GM21447 (cell line): ENCODE measurements at regions not wholly inside any gene's neighbourhood (a gene's known extent, or its start where the extent isn't known, plus 50 kb on each side); places are given as distances from the start of the nearest gene placed in this dataset.
"Not testable (repeated sequence)": the region's sequence is repeated elsewhere in the genome, so short reads cannot be mapped to it uniquely, and the experiment has no call there.

Experiments
- ATAC-seq: cut with Tn5 transposase; IDR thresholded peaks from one replicate; pipeline ENCODE4 v1.9.1; 2021; ENCODE audit not compliant: unreplicated experiment

- no peak for ATAC-seq
Observed at GRCh38 chr4:34000356-34000755, 2244.0 kb downstream of the ARAP2 start.

GRCh38 chr4:34006540-34006939, 2237.8 kb downstream of the ARAP2 start:
- not testable (repeated sequence) for ATAC-seq

- ATAC-seq: no peak
Observed at GRCh38 chr4:34009951-34010350, 2234.4 kb downstream of the ARAP2 start.

- no peak for ATAC-seq
Observed at GRCh38 chr4:34010751-34011519, 2233.4 kb downstream of the ARAP2 start.

- ATAC-seq: no peak
Observed at GRCh38 chr4:34035225-34035624, 2209.1 kb downstream of the ARAP2 start.

GRCh38 chr4:34037280-34037679, 2207.0 kb downstream of the ARAP2 start:
- no peak for ATAC-seq

GRCh38 chr4:34039766-34040165, 2204.5 kb downstream of the ARAP2 start:
- no peak for ATAC-seq

GRCh38 chr4:34043131-34043530, 2201.2 kb downstream of the ARAP2 start:
- ATAC-seq: no peak

- ATAC-seq: no peak
Observed at GRCh38 chr4:34046580-34046979, 2197.7 kb downstream of the ARAP2 start.

GRCh38 chr4:34047363-34047762, 2197.0 kb downstream of the ARAP2 start:
- ATAC-seq: no peak

- ATAC-seq: no peak
Observed at GRCh38 chr4:34066126-34066525, 2178.2 kb downstream of the ARAP2 start.

GRCh38 chr4:34091451-34091850, 2152.9 kb downstream of the ARAP2 start:
- no peak for ATAC-seq

- no peak for ATAC-seq
Observed at GRCh38 chr4:34094114-34094513, 2150.2 kb downstream of the ARAP2 start.

- ATAC-seq: no peak
Observed at GRCh38 chr4:34105311-34105710, 2139.0 kb downstream of the ARAP2 start.

GRCh38 chr4:34108391-34108790, 2135.9 kb downstream of the ARAP2 start:
- no peak for ATAC-seq

GRCh38 chr4:34112573-34112972, 2131.7 kb downstream of the ARAP2 start:
- no peak for ATAC-seq

GRCh38 chr4:34138385-34138784, 2105.9 kb downstream of the ARAP2 start:
- no peak for ATAC-seq

GRCh38 chr4:34139346-34139745, 2105.0 kb downstream of the ARAP2 start:
- no peak for ATAC-seq

- ATAC-seq: no peak
Observed at GRCh38 chr4:34148322-34148908, 2095.9 kb downstream of the ARAP2 start.

GRCh38 chr4:34157547-34157946, 2086.8 kb downstream of the ARAP2 start:
- ATAC-seq: no peak

- no peak for ATAC-seq
Observed at GRCh38 chr4:34158878-34159277, 2085.4 kb downstream of the ARAP2 start.

GRCh38 chr4:34170946-34171345, 2073.4 kb downstream of the ARAP2 start:
- ATAC-seq: no peak

- ATAC-seq: no peak
Observed at GRCh38 chr4:34176609-34177008, 2067.7 kb downstream of the ARAP2 start.
